Keratinocyte (primary cell): ENCODE measurements at regions not wholly inside any gene's neighbourhood (a gene's known extent, or its start where the extent isn't known, plus 50 kb on each side); places are given as distances from the start of the nearest gene placed in this dataset.

Experiments
- CTCF ChIP-seq, 3 experiments: IDR thresholded peaks in 1 of 3; conservative IDR thresholded peaks in 1 of 3; optimal IDR thresholded peaks in 1 of 3; 2 replicates in 2 of 3; 3 replicates in 1 of 3; pipeline versions ENCODE3 to v1.5.1; 2011; ENCODE audit warnings: low read length in 3 of 3, mild to moderate bottlenecking in 3 of 3, moderate library complexity in 2 of 3, control low read depth in 1 of 3, inconsistent platforms in 1 of 3; ENCODE audit not compliant: insufficient read depth in 2 of 3; ENCODE audit errors: extremely low read depth in 1 of 3
- EZH2 ChIP-seq: IDR thresholded peaks from one replicate; pipeline ENCODE4 v1.6.1; 2012; ENCODE audit warnings: inconsistent platforms, mild to moderate bottlenecking, low read length, moderate library complexity

- TF ChIP-seq CTCF (optimal IDR thresholded peaks at IDR 0.05 in 1 of 3, IDR thresholded peaks at IDR 0.05 in 1 of 3, conservative IDR thresholded peaks at IDR 0.05 in 1 of 3; ENCODE audit: extremely low read depth in 1 of 3, insufficient read depth in 2 of 3, low read length in 3 of 3), result no peak
- no peak for TF ChIP-seq EZH2
These were observed 198.1 kb upstream of the KRR1 start for GRCh38 chr12:75709503-75709902.
